ENCODE measurements at regions not wholly inside any gene's neighbourhood (a gene's known extent, or its start where the extent isn't known, plus 50 kb on each side); places are given as distances from the start of the nearest gene placed in this dataset.

GRCh38 chrY:19207048-19207447 is 433.5 kb upstream of the HSFY2 start:
- TF ChIP-seq CTCF (IDR thresholded peaks at IDR 0.05): no peak
- no peak for TF ChIP-seq POLR2A (IDR thresholded peaks at IDR 0.05)
